ENCODE measurements at regions not wholly inside any gene's neighbourhood (a gene's known extent, or its start where the extent isn't known, plus 50 kb on each side); places are given as distances from the start of the nearest gene placed in this dataset.
"Not testable (repeated sequence)": the region's sequence is repeated elsewhere in the genome, so short reads cannot be mapped to it uniquely, and the experiment has no call there.

- TF ChIP-seq CTCF, EP300, POLR2AphosphoS5, POLR2A (IDR thresholded peaks at IDR 0.05): not testable (repeated sequence)
These were observed 190.5 kb upstream of the ZNF618 start for GRCh38 chr9:113685636-113686035.

Data from suprapubic skin (tissue), 4 donors.